AG09319 (cell line): ENCODE measurements at regions not wholly inside any gene's neighbourhood (a gene's known extent, or its start where the extent isn't known, plus 50 kb on each side); places are given as distances from the start of the nearest gene placed in this dataset.

Source experiments
- DNase-seq: peaks from one replicate; pipeline ENCODE4 v3.0.0-alpha.2; 2010; ENCODE audit warnings: low read depth; ENCODE audit errors: extremely low read depth
- CTCF ChIP-seq: IDR thresholded peaks from 2 replicates; pipeline ENCODE4 v1.5.1; 2011; ENCODE audit warnings: low read depth, mild to moderate bottlenecking, inconsistent platforms, low read length, moderate library complexity

GRCh38 chr1:78434351-78434750, 56.4 kb upstream of the PTGFR start:
- no peak for TF ChIP-seq CTCF
- no peak for DNase-seq

GRCh38 chr1:78436961-78437360, 53.8 kb upstream of the PTGFR start:
- TF ChIP-seq CTCF, result no peak
- no peak for DNase-seq

DNA sequence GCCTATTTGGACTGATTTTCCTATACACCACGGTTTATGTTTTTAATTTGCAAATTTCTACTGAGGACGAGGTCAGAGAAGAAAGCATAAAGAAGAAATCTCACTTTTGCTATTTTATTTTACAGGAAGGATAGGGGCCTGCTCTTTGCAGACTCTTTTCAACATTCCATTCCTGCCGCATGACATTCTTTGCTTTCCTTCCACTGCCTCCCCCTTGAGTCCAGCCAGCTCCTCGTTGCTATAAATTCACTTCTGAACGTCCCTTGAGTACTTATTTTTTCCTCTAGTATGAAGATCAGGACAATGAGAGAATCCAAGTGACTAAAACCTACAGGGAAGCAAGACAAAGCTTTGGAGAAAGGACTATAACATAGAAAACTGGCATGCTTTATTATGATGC, 53.4 kb upstream of the PTGFR start:
- TF ChIP-seq CTCF, result no peak
- DNase-seq, result no peak

DNA sequence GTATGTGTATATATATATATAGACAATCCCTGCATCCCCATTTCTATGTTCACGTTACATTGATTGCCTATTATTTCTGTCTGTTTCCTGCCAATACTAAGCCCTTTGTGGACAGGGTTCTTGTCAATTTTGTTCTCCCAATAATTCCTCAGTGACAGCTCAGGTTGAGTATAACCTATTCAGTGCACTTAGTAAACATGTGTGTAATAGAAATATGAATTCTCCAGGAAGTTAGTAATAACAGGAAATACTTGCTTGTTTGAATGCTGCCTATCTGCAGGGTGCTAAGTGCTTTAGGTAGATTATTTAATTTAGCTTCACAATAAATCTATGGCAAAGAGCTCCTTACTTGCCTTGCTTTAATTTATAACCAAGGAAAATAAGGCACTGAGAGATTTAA, 52.8 kb upstream of the PTGFR start:
- no peak for DNase-seq
- no peak for TF ChIP-seq CTCF

DNA sequence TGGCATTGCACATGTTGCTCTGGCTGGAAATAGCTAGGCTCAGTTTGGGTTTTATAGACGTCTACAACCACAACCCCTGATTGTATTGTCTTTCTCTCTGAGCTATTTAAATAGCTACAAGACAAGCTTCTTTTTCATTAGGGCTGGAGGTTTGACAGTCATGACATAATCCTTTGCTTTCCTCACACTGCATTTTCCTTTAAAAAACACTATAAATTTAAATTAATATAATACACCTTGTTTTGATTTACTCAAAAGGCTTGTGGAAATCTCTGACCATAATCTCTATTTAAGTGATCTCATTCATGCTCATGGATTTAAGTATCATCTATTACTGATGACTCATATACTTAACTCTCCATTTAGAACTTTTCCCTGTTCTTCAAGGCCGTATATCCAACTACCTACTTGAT, 50.4 kb upstream of the PTGFR start:
- TF ChIP-seq CTCF, result no peak
- DNase-seq, result peak; percentile 22
